ENCODE measurements at regions not wholly inside any gene's neighbourhood (a gene's known extent, or its start where the extent isn't known, plus 50 kb on each side); places are given as distances from the start of the nearest gene placed in this dataset.

DNA sequence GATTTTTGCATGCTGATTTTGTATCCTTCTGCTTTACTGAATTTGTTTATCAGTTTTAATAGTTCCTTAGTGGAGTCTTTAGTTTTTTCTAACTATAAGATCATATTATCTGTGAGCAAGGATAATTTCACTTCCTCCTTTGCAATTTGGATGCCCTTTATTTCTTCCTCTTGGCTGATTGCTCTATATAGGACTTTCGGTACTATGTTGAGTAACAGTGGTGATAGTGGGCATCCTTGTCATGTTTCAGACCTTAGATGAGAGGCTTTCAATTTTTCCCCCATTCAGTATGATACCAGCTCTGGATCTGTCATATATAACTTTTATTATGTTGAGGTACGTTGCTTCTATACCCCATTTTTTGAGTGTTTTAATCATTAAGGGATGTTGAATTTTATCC is 224.5 kb upstream of the CNTNAP4 start:
- TF ChIP-seq Cebpa-rat (IDR thresholded peaks at IDR 0.05): no peak
- Histone ChIP-seq H3K9ac (no peak overlapping the region), H3K4me2 (no peak overlapping the region), H3K27me3 (no peaks in the 10 kb centered on the region), H4K20me1 (no peaks in the 10 kb centered on the region), H3K4me1 (no peaks in the 10 kb centered on the region), H3K9me3 (no peaks in the 10 kb centered on the region; the same call in 1 of the 2 replicates), H3K27ac (no peak overlapping the region), H3K36me3 (no peaks in the 10 kb centered on the region), H3K4me3 (no peak overlapping the region)

- no peak overlapping the region for H3K9ac ChIP-seq
These were observed 218.0 kb upstream of the CNTNAP4 start for GRCh38 chr16:76059186-76059585.

DNA sequence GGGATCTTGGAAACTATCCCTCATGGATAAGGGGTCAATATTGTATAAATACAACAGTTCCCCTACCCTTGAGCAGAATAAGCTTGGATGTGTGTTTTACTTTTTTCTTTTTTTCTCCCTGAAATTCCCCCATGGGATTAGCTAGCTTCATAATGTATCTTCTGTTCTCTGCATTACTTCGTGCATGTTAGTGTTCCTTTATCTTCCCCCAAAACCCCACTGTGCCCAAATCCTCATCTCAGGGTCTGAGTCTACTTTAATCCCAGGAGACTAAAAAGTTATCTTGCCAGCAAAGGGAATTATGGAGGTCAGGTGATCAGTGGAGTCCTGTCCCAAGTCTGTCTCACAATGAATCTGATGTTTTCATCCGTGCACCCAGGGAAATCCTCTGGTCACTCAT is 217.5 kb upstream of the CNTNAP4 start:
- H3K4me3 ChIP-seq: no peak overlapping the region
- no peaks in the 10 kb centered on the region for H3K27me3 ChIP-seq
- no peak overlapping the region for H3K9ac ChIP-seq
- no peak overlapping the region for H3K4me2 ChIP-seq
- no peaks in the 10 kb centered on the region for H3K36me3 ChIP-seq
- TF ChIP-seq Cebpa-rat (IDR thresholded peaks at IDR 0.05): no peak
- no peak overlapping the region for H3K27ac ChIP-seq
- no peaks in the 10 kb centered on the region for H3K9me3 ChIP-seq
- peaks cover 4% of the 10 kb centered on the region; the same call in 1 of the 2 replicates for H3K4me1 ChIP-seq
- H4K20me1 ChIP-seq: no peaks in the 10 kb centered on the region

More at GRCh38 chr16:76059186-76059585, 218.0 kb upstream of the CNTNAP4 start:
- Histone ChIP-seq H3K27ac (no peak overlapping the region), H3K4me1 (peaks cover 4% of the 10 kb centered on the region; the same call in 1 of the 2 replicates), H4K20me1 (no peaks in the 10 kb centered on the region), H3K4me3 (no peak overlapping the region), H3K4me2 (no peak overlapping the region), H3K27me3 (no peaks in the 10 kb centered on the region), H3K36me3 (no peaks in the 10 kb centered on the region), H3K9me3 (no peaks in the 10 kb centered on the region)
- TF ChIP-seq Cebpa-rat (IDR thresholded peaks at IDR 0.05): no peak

DNA sequence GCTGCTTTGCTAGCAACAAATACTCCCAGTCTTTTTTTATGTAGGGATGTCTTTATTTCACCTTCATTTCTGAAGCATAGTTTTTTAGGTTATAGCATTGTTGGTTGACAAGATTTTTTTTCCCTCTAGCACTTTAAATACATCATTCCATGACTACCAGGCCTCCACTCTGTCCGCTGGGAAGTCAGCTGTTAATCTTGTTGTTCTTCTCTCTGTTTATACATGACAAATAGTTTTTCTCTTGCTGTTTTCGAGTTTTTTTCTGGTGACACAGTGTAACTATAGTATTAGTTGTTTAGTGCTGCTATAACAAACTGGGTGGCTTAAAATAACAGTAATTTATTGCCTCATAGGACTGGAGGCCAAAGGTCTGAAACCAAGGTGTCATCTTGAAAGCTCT is 205.5 kb upstream of the CNTNAP4 start:
- no peak overlapping the region for H3K27ac ChIP-seq
- H3K36me3 ChIP-seq: no peaks in the 10 kb centered on the region
- H3K9me3 ChIP-seq: no peaks in the 10 kb centered on the region
- no peak for TF ChIP-seq Cebpa-rat (IDR thresholded peaks at IDR 0.05)
- no peak overlapping the region for H3K9ac ChIP-seq
- no peak overlapping the region for H3K4me2 ChIP-seq
- no peak overlapping the region for H3K4me3 ChIP-seq
- H3K4me1 ChIP-seq: no peaks in the 10 kb centered on the region
- no peaks in the 10 kb centered on the region for H4K20me1 ChIP-seq
- no peaks in the 10 kb centered on the region for H3K27me3 ChIP-seq

DNA sequence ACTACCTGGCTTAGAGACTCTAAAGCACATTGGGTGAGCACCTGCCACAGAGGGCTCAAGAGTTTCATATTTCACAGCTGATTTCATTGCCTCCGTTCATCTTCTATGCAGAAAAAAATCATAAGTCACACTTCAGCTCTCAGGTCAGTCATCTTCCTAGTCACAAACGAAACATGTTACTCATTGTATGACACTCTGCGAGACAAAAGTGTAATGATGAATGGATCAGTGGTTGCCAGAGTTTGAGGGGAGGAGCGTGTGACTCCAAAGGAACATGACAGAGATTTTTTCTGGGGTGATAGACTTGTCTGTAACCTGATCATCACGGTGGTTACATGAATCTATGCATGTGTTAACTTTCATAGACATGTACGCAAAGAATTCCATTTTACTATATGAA is 195.2 kb upstream of the CNTNAP4 start:
- Histone ChIP-seq H3K4me2 (no peak overlapping the region), H3K4me1 (no peaks in the 10 kb centered on the region)
- TF ChIP-seq Cebpa-rat (IDR thresholded peaks at IDR 0.05): no peak

DNA sequence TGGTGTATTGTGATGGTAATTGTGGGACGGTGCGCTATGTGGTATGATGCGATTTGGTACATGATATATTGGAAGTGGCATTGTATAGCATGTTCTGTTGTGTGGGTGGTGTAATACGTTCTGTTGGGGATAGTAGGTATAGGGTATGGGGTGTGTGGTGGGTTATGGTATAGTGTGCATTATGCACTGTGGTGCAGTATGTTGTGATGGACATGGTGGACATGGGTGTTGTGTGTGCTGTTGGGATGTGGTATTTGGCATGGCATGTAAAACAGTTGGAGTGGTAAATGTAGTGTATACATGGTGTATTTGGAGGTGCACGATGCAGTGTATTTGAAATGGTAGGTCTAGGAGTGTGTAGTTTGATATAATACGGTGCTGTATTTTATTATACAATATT is 170.6 kb upstream of the CNTNAP4 start:
- Histone ChIP-seq H3K27me3 (no peaks in the 10 kb centered on the region), H3K27ac (no peak overlapping the region), H3K9ac (no peak overlapping the region), H3K36me3 (no peaks in the 10 kb centered on the region), H4K20me1 (no peaks in the 10 kb centered on the region), H3K4me1 (no peaks in the 10 kb centered on the region), H3K9me3 (peaks cover 16% of the 10 kb centered on the region), H3K4me2 (no peak overlapping the region), H3K4me3 (no peak overlapping the region)
- TF ChIP-seq Cebpa-rat (IDR thresholded peaks at IDR 0.05): no peak

More for the DNA sequence above, 195.2 kb upstream of the CNTNAP4 start:
- Histone ChIP-seq H3K27ac (no peak overlapping the region), H3K27me3 (no peaks in the 10 kb centered on the region), H4K20me1 (no peaks in the 10 kb centered on the region), H3K4me3 (no peak overlapping the region), H3K9ac (no peak overlapping the region), H3K9me3 (no peaks in the 10 kb centered on the region), H3K36me3 (no peaks in the 10 kb centered on the region)

DNA sequence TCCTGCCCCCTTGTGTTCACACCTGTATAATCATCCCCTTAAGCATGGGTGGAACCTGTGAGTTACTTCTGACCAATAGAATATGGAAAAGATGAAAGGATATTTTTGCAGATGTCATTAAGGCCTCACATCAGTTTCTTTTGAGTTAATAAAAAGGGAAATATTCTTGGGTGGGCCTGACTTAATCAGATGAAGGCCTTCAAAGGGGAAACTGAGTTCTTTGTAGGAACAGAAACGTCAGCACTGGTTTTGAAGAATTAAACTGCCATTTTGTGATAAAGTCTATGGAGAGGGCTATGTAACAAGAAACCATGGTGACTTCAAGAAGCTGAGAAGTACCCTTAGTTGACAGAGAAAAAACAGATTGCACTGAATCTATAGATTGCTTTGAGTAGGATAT is 168.7 kb upstream of the CNTNAP4 start:
- no peak for TF ChIP-seq Cebpa-rat (IDR thresholded peaks at IDR 0.05)
- no peak overlapping the region for H3K27ac ChIP-seq

DNA sequence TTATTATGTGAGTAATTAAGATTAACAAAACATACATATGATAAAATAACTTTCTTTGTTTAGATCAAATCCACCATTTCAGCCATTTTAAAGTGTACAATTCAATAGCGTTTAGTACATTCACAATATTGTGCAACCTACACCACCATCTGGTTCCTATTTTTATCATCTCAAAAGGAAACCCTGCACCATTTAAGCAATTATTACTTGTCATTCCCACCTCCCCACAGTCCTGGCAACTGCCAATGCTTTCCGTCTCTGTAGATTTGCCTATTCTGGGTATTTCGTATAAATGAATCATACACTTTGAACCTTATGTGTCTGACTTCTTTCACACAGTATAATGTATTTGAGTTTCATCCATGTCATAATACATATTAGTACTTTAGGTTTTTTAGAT is 162.5 kb upstream of the CNTNAP4 start:
- Histone ChIP-seq H3K4me2 (no peak overlapping the region), H3K4me1 (no peaks in the 10 kb centered on the region), H4K20me1 (no peaks in the 10 kb centered on the region), H3K9me3 (no peaks in the 10 kb centered on the region), H3K9ac (no peak overlapping the region), H3K27ac (no peak overlapping the region), H3K4me3 (no peak overlapping the region), H3K36me3 (no peaks in the 10 kb centered on the region), H3K27me3 (no peaks in the 10 kb centered on the region)
- no peak for TF ChIP-seq Cebpa-rat (IDR thresholded peaks at IDR 0.05)

More for the DNA sequence above, 168.7 kb upstream of the CNTNAP4 start:
- Histone ChIP-seq H3K4me1 (no peaks in the 10 kb centered on the region), H3K36me3 (no peaks in the 10 kb centered on the region), H3K4me3 (no peak overlapping the region), H3K4me2 (no peak overlapping the region), H4K20me1 (no peaks in the 10 kb centered on the region), H3K27me3 (no peaks in the 10 kb centered on the region), H3K9ac (no peak overlapping the region), H3K9me3 (peaks cover 5% of the 10 kb centered on the region)

DNA sequence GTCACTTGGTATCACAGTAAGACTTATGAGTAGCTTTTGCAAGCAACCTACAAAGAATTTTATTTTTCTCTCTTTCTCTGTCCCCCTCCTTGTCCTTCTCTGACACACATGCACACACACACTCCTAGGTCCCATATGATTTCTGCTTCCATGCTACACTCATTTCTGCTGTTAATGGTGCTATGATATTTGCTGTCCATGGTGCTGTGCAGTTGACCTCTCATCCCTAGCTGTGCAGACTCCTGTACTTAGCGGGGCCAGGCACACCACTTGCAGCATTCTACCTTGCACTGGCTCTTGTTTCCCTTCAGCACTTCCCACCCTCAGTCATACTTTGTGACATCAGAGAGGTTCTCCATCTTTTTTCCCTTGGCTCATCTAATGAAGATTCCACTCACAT is 158.9 kb upstream of the CNTNAP4 start:
- Histone ChIP-seq H3K36me3 (no peaks in the 10 kb centered on the region), H3K27ac (no peak overlapping the region), H3K9ac (no peak overlapping the region), H3K4me3 (no peak overlapping the region), H3K4me1 (no peaks in the 10 kb centered on the region), H3K4me2 (no peak overlapping the region), H3K9me3 (no peaks in the 10 kb centered on the region), H4K20me1 (no peaks in the 10 kb centered on the region), H3K27me3 (no peaks in the 10 kb centered on the region)
- no peak for TF ChIP-seq Cebpa-rat (IDR thresholded peaks at IDR 0.05)

DNA sequence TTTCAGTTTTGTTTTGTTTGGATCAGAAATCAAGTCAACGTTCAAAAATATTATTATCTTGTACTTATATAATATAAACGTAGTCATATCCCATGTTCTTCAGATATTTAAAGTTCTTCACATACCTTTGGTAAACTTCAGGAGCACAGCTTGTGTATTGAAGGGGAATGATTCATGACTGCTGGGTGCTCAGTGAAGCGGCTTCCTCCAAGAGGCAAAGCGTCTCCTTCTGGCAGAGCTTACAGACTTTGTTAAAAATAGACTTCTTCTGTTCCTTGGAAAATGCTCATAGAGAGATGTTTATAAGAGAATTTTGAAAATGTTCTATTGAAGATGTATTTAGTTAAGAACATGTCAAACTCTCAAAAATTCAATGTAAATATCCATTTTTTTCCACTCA is 155.6 kb upstream of the CNTNAP4 start:
- no peak overlapping the region for H3K4me2 ChIP-seq
- no peak for TF ChIP-seq Cebpa-rat (IDR thresholded peaks at IDR 0.05)
- no peaks in the 10 kb centered on the region for H3K27me3 ChIP-seq

GRCh38 chr16:76123966-76124365 is 153.2 kb upstream of the CNTNAP4 start:
- no peak overlapping the region for H3K9ac ChIP-seq
- H3K4me1 ChIP-seq: no peaks in the 10 kb centered on the region
- no peaks in the 10 kb centered on the region for H3K9me3 ChIP-seq
- no peak overlapping the region for H3K4me3 ChIP-seq
- H4K20me1 ChIP-seq: no peaks in the 10 kb centered on the region
- TF ChIP-seq Cebpa-rat (IDR thresholded peaks at IDR 0.05): 0 out of 2 replicates have a peak, but pooled peaks have one; percentile 11
- no peak overlapping the region for H3K27ac ChIP-seq
- no peak overlapping the region for H3K4me2 ChIP-seq
- no peaks in the 10 kb centered on the region for H3K27me3 ChIP-seq
- no peaks in the 10 kb centered on the region for H3K36me3 ChIP-seq

More for the DNA sequence above, 155.6 kb upstream of the CNTNAP4 start:
- Histone ChIP-seq H3K9me3 (no peaks in the 10 kb centered on the region), H3K4me3 (no peak overlapping the region), H3K9ac (no peak overlapping the region), H4K20me1 (no peaks in the 10 kb centered on the region), H3K27ac (no peak overlapping the region), H3K36me3 (no peaks in the 10 kb centered on the region), H3K4me1 (no peaks in the 10 kb centered on the region)
